Cardiac muscle cell (in vitro differentiated cells and primary cell): ENCODE measurements at regions not wholly inside any gene's neighbourhood (a gene's known extent, or its start where the extent isn't known, plus 50 kb on each side); places are given as distances from the start of the nearest gene placed in this dataset.

Experiments
- DNase-seq, 2 donors: peaks; one replicate each; pipeline versions ENCODE4 v3.0.0 to v3.0.0-alpha.2; 2010 to 2017; ENCODE audit warnings: low read depth in 1 of 2, low spot score in 1 of 2
- H3K27ac ChIP-seq: fragments of 200-600 bp; sonication (generic); 2 replicates; pipeline ENCODE4 v1.5.1; 2016
- H3K27me3 ChIP-seq: fragments of 200-600 bp; sonication (generic); 2 replicates; pipeline ENCODE4 v1.6.0; 2016; ENCODE audit warnings: control low read depth
- H3K36me3 ChIP-seq: fragments of 200-600 bp; sonication (generic); 2 replicates; pipeline ENCODE4 v1.5.1; 2016; ENCODE audit warnings: control low read depth
- H3K4me1 ChIP-seq: fragments of 200-600 bp; sonication (generic); 2 replicates; pipeline ENCODE4 v1.8.1; 2017; ENCODE audit warnings: low read depth, mild to moderate bottlenecking, mixed run types
- H3K4me3 ChIP-seq: fragments of 200-600 bp; sonication (generic); 2 replicates; pipeline ENCODE4 v1.5.1; 2016; ENCODE audit warnings: mild to moderate bottlenecking
- H3K9me3 ChIP-seq: fragments of 200-600 bp; sonication (generic); 2 replicates; pipeline ENCODE4 v1.5.1; 2017; ENCODE audit warnings: low read depth, mild to moderate bottlenecking, control low read depth
- TF ChIP-seq, protein P1 (sequence below): IDR thresholded peaks from 2 replicates; pipeline ENCODE4 v1.5.1; 2012; ENCODE audit warnings: low read depth, mild to moderate bottlenecking, low read length

DNA sequence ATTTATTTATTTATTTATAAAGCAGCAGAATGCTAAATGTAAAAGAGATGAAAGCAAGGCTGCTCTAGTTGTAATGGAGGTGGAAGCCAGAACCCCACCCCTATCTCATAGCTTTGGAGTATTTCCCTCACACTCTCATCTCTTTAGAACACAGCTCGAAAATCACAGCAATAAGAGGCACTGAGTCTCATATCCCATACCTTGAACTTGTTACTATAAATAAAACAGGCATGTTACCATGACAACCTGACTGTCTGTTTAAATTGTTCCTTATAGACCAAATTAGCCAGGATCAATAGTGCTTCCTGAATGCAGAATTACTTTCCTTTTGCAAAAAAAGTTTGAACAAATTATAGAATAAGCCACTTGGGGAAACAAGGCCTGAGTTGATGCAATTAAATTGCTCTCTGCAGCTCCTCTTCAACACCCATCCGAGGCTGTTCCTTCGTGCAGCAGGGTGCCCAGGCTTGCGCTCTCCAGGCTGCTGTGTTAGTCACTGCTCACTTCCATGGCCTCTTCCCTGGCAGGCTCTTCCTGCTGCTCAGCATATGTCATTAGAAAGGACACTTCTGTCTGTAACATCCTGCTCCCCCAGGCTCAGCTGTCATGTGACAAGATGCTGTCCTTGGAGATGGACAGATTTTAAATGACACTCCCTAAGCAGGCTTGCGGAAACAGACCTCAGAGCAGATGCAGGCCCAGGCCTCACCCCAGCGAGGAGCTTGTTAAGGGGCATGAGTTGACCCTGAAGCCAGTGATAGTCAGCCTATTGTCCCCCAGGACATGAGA, 120.2 kb downstream of the CARTPT start:
- no peaks in the 10 kb centered on the region for H3K27me3 ChIP-seq
- H3K27ac ChIP-seq: no peak overlapping the region
- H3K4me1 ChIP-seq: peaks cover 8% of the 10 kb centered on the region
- H3K36me3 ChIP-seq: no peaks in the 10 kb centered on the region
- no peaks in the 10 kb centered on the region for H3K9me3 ChIP-seq
- H3K4me3 ChIP-seq: no peak overlapping the region
- TF ChIP-seq, protein P1, sequence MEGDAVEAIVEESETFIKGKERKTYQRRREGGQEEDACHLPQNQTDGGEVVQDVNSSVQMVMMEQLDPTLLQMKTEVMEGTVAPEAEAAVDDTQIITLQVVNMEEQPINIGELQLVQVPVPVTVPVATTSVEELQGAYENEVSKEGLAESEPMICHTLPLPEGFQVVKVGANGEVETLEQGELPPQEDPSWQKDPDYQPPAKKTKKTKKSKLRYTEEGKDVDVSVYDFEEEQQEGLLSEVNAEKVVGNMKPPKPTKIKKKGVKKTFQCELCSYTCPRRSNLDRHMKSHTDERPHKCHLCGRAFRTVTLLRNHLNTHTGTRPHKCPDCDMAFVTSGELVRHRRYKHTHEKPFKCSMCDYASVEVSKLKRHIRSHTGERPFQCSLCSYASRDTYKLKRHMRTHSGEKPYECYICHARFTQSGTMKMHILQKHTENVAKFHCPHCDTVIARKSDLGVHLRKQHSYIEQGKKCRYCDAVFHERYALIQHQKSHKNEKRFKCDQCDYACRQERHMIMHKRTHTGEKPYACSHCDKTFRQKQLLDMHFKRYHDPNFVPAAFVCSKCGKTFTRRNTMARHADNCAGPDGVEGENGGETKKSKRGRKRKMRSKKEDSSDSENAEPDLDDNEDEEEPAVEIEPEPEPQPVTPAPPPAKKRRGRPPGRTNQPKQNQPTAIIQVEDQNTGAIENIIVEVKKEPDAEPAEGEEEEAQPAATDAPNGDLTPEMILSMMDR: no peak
- no peak for DNase-seq

DNA sequence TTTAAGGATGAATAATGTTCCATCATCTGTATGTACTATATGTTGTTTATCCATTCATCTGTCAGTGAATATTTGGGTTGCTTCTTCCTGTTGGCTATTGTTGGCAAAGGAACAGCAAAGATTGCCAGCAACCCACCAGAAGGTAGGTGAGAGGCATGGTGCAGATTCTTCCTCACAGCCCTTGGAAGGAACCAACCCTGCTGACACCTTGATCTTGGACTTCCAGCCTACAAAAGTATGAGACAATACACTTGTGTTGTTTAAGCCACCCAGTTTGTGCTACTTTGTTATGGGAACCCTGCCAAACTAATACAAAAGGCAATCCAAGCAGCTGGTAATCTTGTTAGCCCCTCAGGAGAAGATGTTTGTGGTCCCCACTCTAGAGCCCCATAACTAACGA, 122.0 kb downstream of the CARTPT start:
- TF ChIP-seq, protein P1: no peak
- no peaks in the 10 kb centered on the region for H3K36me3 ChIP-seq
- H3K27me3 ChIP-seq: no peaks in the 10 kb centered on the region
- peaks cover 8% of the 10 kb centered on the region for H3K4me1 ChIP-seq
- no peaks in the 10 kb centered on the region for H3K9me3 ChIP-seq
- DNase-seq: no peak
- H3K27ac ChIP-seq: no peak overlapping the region
- no peak overlapping the region for H3K4me3 ChIP-seq

DNA sequence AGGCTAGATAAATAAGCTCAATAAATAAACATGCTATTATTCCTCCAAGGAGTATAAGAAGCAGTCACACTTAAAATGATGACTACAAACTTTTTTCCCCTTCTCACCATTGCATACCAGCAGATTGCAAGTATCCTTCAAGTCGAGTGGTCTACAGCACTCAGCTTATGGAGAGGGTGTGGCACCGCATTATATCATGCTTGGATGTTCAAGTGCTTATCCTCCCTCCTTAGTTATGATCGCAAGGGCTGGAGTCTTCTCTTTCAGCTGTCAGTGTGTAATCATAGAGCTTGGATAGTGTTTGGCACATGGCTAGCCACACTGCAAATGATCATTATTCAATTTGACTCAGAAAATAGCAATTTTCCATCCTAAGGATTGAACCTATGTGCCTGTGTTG, 124.0 kb downstream of the CARTPT start:
- Histone ChIP-seq H3K9me3 (no peaks in the 10 kb centered on the region), H3K27ac (no peak overlapping the region), H3K36me3 (no peaks in the 10 kb centered on the region), H3K4me1 (peaks cover 8% of the 10 kb centered on the region), H3K27me3 (no peaks in the 10 kb centered on the region), H3K4me3 (no peak overlapping the region)
- DNase-seq: no peak
- TF ChIP-seq, protein P1: no peak

DNA sequence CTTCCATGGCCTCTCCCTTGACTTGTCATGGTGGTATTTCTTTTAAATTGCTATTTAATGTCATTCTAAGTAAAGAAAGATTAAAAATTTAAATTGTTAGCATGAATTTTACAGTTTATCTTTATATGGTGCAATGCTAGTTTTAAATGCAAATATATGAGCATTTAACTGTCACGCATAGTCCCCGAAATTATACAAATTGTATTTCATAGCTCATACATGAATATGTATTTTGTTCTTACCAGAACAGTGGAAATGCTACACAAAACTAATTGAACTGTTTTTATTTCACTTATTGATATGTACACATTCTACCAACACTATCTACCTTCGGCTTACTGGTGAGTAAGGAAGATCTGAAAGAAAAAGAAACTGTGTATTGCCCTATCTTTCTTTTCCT, 125.8 kb downstream of the CARTPT start:
- Histone ChIP-seq H3K4me1 (no peaks in the 10 kb centered on the region), H3K27me3 (no peaks in the 10 kb centered on the region), H3K27ac (no peak overlapping the region), H3K9me3 (no peaks in the 10 kb centered on the region), H3K36me3 (no peaks in the 10 kb centered on the region), H3K4me3 (no peak overlapping the region)
- TF ChIP-seq, protein P1: no peak
- DNase-seq: no peak

DNA sequence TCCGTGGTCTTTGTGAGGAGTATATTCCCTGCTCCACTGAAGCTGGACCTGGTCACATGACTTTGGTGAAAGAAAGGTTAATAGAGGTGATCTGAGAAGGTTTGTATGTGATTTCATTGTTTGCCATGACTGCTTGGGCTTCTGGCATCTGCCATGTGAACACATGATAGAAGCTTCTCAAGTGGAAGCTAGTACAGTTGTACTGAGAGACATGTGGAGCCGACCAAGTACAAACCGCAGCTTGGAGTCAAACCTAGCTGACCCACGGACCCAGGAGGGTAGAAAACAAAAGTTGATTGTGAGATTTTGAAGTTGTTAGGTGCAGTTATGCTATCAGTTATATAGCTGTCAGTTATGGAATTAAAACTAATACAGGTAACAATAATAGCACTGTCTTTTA, 140.4 kb downstream of the CARTPT start:
- Histone ChIP-seq H3K27me3 (no peaks in the 10 kb centered on the region), H3K9me3 (no peaks in the 10 kb centered on the region), H3K27ac (no peak overlapping the region), H3K4me3 (no peak overlapping the region), H3K36me3 (no peaks in the 10 kb centered on the region), H3K4me1 (peaks cover 4% of the 10 kb centered on the region)
- DNase-seq: no peak
- TF ChIP-seq, protein P1: no peak
